Thoracic aorta (tissue), 2 donors: ENCODE measurements at regions not wholly inside any gene's neighbourhood (a gene's known extent, or its start where the extent isn't known, plus 50 kb on each side); places are given as distances from the start of the nearest gene placed in this dataset.

Source experiments
- ATAC-seq: fragments of 150-250 bp; one replicate; pipeline ENCODE4 v1.8.0; 2017; ENCODE audit warnings: low read depth; ENCODE audit not compliant: insufficient number of reproducible peaks, low FRiP score
- DNase-seq: peaks from one replicate; pipeline ENCODE4 v3.0.0-alpha.2; 2020; ENCODE audit warnings: low spot score
- H3K27ac ChIP-seq, 2 donors: fragments of 200-600 bp; sonication (generic); 1 replicate in 1 of 2; 2 replicates in 1 of 2; pipeline ENCODE4 v1.5.1; 2016; ENCODE audit warnings: mild to moderate bottlenecking in 2 of 2, moderate library complexity in 2 of 2
- H3K27me3 ChIP-seq: fragments of 200-600 bp; sonication (generic); replicated peaks from 2 replicates; pipeline ENCODE4 v1.6.0; 2016; ENCODE audit warnings: mild to moderate bottlenecking; ENCODE audit not compliant: insufficient read depth
- H3K36me3 ChIP-seq: fragments of 200-600 bp; sonication (generic); one replicate; pipeline ENCODE4 v1.5.1; 2016
- H3K4me1 ChIP-seq, 2 donors: fragments of 200-600 bp; sonication (generic); 1 replicate in 1 of 2; 2 replicates in 1 of 2; pipeline versions ENCODE4 v1.5.1 to v1.6.0; 2016; ENCODE audit warnings: low read depth in 2 of 2, mild to moderate bottlenecking in 1 of 2; ENCODE audit not compliant: control insufficient read depth in 1 of 2
- H3K4me3 ChIP-seq: fragments of 200-600 bp; sonication (generic); 2 replicates; pipeline ENCODE4 v1.5.1; 2016; ENCODE audit warnings: mild to moderate bottlenecking
- H3K9me3 ChIP-seq: fragments of 200-600 bp; sonication (generic); 2 replicates; pipeline ENCODE4 v1.5.1; 2016
- CTCF ChIP-seq: fragments of 200-600 bp; sonication (generic); IDR thresholded peaks from one replicate; pipeline ENCODE4 v1.5.1; 2019; ENCODE audit warnings: antibody characterized with exemption

DNA sequence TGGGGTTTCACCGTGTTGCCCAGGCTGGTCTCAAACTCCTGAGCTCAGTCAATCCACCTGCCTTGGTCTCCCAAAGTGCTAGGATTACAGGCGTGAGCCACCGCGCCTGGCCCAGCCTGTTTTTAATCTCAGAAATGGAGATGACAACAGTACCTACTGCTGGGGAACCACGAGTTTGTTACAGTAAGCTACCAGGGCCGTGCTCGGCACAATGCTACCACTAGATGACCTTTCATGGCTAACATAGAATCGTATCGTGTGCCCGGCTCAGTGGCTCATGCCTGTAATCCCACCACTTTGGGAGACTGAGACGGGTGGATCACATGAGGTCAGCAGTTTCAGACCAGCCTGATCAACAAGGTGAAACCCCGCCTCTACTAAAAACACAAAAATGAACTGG, 90.8 kb upstream of the SLC34A2 start:
- Histone ChIP-seq H3K27ac (no peak overlapping the region), H3K9me3 (no peaks in the 10 kb centered on the region), H3K36me3 (no peaks in the 10 kb centered on the region), H3K4me3 (no peak overlapping the region), H3K27me3 (no peaks in the 10 kb centered on the region), H3K4me1 (no peaks in the 10 kb centered on the region)
- ATAC-seq = no peak
- no peak for TF ChIP-seq CTCF
- DNase-seq = no peak

DNA sequence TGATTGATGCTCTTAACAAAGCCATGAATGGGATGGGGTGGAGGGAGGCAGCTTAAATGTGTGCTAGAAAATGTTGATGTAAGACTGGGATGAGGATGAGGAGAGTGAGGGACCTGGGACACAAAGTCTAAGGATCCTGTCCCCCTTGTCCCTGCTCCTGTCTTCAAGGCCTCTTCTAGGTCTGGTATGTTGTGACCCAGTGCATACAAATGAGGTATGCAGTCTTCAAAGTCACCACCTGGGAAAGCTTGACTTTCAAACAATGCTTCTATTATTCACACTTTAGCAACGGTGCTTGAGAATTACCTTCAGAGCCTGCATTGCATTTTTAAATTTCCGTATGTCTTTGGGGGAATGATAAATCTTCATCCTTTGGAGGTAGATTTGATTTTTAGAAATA, 88.4 kb upstream of the SLC34A2 start:
- Histone ChIP-seq H3K27me3 (no peaks in the 10 kb centered on the region), H3K4me3 (no peak overlapping the region), H3K9me3 (no peaks in the 10 kb centered on the region), H3K4me1 (no peaks in the 10 kb centered on the region), H3K27ac (no peak overlapping the region), H3K36me3 (no peaks in the 10 kb centered on the region)
- no peak for TF ChIP-seq CTCF
- no peak for ATAC-seq
- no peak for DNase-seq

DNA sequence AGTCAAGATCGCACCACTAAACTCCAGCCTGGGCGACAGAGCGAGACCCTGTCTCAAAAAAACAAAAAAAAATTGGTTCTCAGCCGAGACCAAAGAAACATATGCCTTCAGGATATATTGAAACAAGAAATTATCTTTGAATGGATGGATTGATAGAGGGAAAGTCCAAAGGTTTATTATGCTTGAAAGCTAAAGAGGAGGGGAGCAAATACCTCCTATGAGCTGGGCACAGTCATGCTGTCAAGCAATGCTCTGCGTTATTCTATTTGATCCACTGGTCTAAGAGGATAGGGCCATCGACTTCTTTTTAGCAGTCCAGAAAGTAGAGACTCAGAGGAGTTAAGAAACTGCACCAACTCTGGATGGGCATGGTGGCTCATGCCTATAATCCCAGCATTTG, 85.9 kb upstream of the SLC34A2 start:
- DNase-seq = no peak
- no peak for TF ChIP-seq CTCF
- no peaks in the 10 kb centered on the region for H3K36me3 ChIP-seq

DNA sequence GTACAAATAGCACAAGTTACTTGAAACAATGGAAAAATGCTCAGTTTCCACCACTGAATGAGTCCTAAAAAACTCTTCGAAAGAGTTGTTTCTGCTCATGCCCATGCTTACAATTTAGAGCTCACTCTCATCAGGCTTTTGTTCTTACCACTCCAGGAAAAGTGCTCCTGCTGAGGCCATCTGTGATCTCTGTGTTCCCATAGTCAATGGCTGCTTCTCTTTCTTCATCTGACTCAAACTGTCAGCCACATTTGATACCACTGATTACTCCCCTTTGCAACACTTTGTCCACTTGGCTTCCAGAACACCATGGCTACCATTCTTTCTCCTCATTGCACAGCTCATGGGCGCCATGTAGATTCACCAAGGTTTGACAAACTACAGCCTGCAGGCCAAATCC, 80.0 kb upstream of the SLC34A2 start:
- H3K27me3 ChIP-seq = no peaks in the 10 kb centered on the region
- no peak overlapping the region for H3K27ac ChIP-seq
- DNase-seq = no peak
- H3K4me3 ChIP-seq = no peak overlapping the region
- no peaks in the 10 kb centered on the region for H3K9me3 ChIP-seq
- no peaks in the 10 kb centered on the region for H3K36me3 ChIP-seq
- no peaks in the 10 kb centered on the region for H3K4me1 ChIP-seq
- ATAC-seq = no peak
- no peak for TF ChIP-seq CTCF

More for the DNA sequence above, 85.9 kb upstream of the SLC34A2 start:
- Histone ChIP-seq H3K4me3 (no peak overlapping the region), H3K4me1 (no peaks in the 10 kb centered on the region), H3K27ac (no peak overlapping the region), H3K27me3 (no peaks in the 10 kb centered on the region), H3K9me3 (no peaks in the 10 kb centered on the region)
- no peak for ATAC-seq

DNA sequence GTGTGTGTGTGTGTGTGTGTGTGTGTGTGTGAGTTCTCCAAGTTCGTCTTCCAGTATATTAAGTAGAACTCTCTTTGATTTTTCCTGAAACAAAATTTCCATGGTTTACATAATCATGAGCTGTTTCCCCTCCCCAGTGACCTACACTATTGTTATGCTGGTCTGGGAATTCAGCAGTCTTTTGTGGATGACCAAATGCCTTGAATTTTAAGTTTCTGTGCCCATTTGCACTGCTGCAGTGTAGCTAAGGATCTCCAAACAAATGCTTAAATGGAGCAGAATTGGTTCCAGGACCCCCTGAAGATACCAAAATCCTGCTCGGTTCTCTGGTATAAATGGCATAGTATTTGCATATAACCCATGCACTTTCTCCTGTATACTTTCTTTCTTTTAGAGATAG, 77.2 kb upstream of the SLC34A2 start:
- H3K27ac ChIP-seq = no peak overlapping the region
- no peak for DNase-seq
- no peaks in the 10 kb centered on the region for H3K27me3 ChIP-seq
- no peaks in the 10 kb centered on the region for H3K36me3 ChIP-seq
- ATAC-seq = no peak
- H3K9me3 ChIP-seq = no peaks in the 10 kb centered on the region
- H3K4me1 ChIP-seq = no peaks in the 10 kb centered on the region
- no peak for TF ChIP-seq CTCF
- H3K4me3 ChIP-seq = no peak overlapping the region
